IMR-90 (cell line): ENCODE measurements at regions not wholly inside any gene's neighbourhood (a gene's known extent, or its start where the extent isn't known, plus 50 kb on each side); places are given as distances from the start of the nearest gene placed in this dataset.

Experiments
- ATAC-seq: fragments of 200-7000 bp; cut with Tn5 transposase; 2 replicates; pipeline ENCODE4 v1.9.1; 2020; ENCODE audit warnings: low read depth, mild to moderate bottlenecking, moderate library complexity
- BruUV-seq: library from RNA; stranded (reverse); fragments of 400-500 nt; replicated peaks from 2 replicates; lab custom pipeline; 2021; lab: Mats Ljungman, UMichigan
- CTCF ChIA-PET: fragments of 300-600 bp; formaldehyde crosslinking; extraction: SDS; loops from one replicate; lab custom pipeline; 2021; ENCODE audit warnings: antibody characterized with exemption; lab: Yijun Ruan, JAX
- POLR2A ChIA-PET: fragments of 300-600 bp; sonication (Branson Sonifier 250); formaldehyde crosslinking; loops from one replicate; lab custom pipeline; 2022; ENCODE audit warnings: antibody characterized with exemption; ENCODE audit not compliant: unreplicated experiment; lab: Charles Lee
- DNase-seq: peaks from one replicate; pipeline ENCODE4 v3.0.0; 2013
- H2AFZ ChIP-seq: replicated peaks from 2 replicates; pipeline ENCODE3; 2013; ENCODE audit warnings: low read length, mild to moderate bottlenecking; ENCODE audit not compliant: poor library complexity
- H2AK5ac ChIP-seq: 2 replicates; pipeline ENCODE4 v1.6.1; 2013; ENCODE audit warnings: low read depth, low read length, inconsistent platforms
- H2AK9ac ChIP-seq: replicated peaks from 2 replicates; pipeline ENCODE3; 2013; ENCODE audit warnings: mild to moderate bottlenecking, low read depth, low read length, moderate library complexity; ENCODE audit not compliant: poor library complexity
- H2BK120ac ChIP-seq: 2 replicates; pipeline ENCODE4 v1.6.1; 2013; ENCODE audit warnings: low read depth, low read length, inconsistent platforms
- H2BK15ac ChIP-seq: 3 replicates; pipeline ENCODE4 v1.6.1; 2013; ENCODE audit warnings: low read depth, low read length, inconsistent platforms
- H2BK20ac ChIP-seq: 2 replicates; pipeline ENCODE4 v1.6.1; 2013; ENCODE audit warnings: low read depth, mild to moderate bottlenecking, inconsistent platforms, low read length, moderate library complexity
- H2BK5ac ChIP-seq: 2 replicates; pipeline ENCODE4 v1.6.1; 2013; ENCODE audit warnings: mild to moderate bottlenecking, low read depth, low read length, inconsistent platforms; ENCODE audit not compliant: poor library complexity, severe bottlenecking
- H3K14ac ChIP-seq: replicated peaks from 2 replicates; pipeline ENCODE4 v1.6.1; 2013; ENCODE audit warnings: low read depth, low read length, inconsistent platforms
- H3K18ac ChIP-seq: 2 replicates; pipeline ENCODE4 v1.6.1; 2013; ENCODE audit warnings: low read depth, low read length, control low read depth
- H3K23ac ChIP-seq: 2 replicates; pipeline ENCODE4 v1.6.1; 2013; ENCODE audit warnings: low read depth, low read length, inconsistent platforms
- H3K27ac ChIP-seq: 2 replicates; pipeline ENCODE4 v1.5.1; 2013; ENCODE audit warnings: mild to moderate bottlenecking, control low read depth, low read length; ENCODE audit not compliant: insufficient read depth
- H3K27me3 ChIP-seq: 2 replicates; pipeline ENCODE4 v1.6.1; 2013; ENCODE audit warnings: low read length; ENCODE audit not compliant: control insufficient read depth, insufficient read depth
- H3K36me3 ChIP-seq: 2 replicates; pipeline ENCODE4 v1.6.1; 2013; ENCODE audit warnings: low read length, mixed read lengths; ENCODE audit not compliant: control insufficient read depth, insufficient read depth
- H3K4ac ChIP-seq: 2 replicates; pipeline ENCODE4 v1.6.1; 2013; ENCODE audit warnings: low read depth, low read length, inconsistent platforms
- H3K4me1 ChIP-seq: 2 replicates; pipeline ENCODE4 v1.6.1; 2013; ENCODE audit warnings: low read length, mixed read lengths; ENCODE audit not compliant: control insufficient read depth, insufficient read depth
- H3K4me2 ChIP-seq: 2 replicates; pipeline ENCODE4 v1.6.1; 2013; ENCODE audit warnings: low read depth, mild to moderate bottlenecking, control low read depth, low read length, moderate library complexity
- H3K4me3 ChIP-seq: 2 replicates; pipeline ENCODE4 v1.5.1; 2013; ENCODE audit warnings: low read depth, mild to moderate bottlenecking, control low read depth, low read length, moderate library complexity; ENCODE audit not compliant: insufficient read depth
- H3K56ac ChIP-seq: 2 replicates; pipeline ENCODE4 v1.6.1; 2013; ENCODE audit warnings: low read length, inconsistent platforms; ENCODE audit not compliant: insufficient read depth; ENCODE audit errors: extremely low read depth
- H3K79me1 ChIP-seq, 2 experiments: 2 replicates each; pipeline ENCODE4 v1.6.1; 2013; ENCODE audit warnings: low read length in 2 of 2, inconsistent platforms in 1 of 2, low read depth in 1 of 2
- H3K9ac ChIP-seq: 2 replicates; pipeline ENCODE4 v1.6.1; 2013; ENCODE audit warnings: low read depth, low read length, control low read depth
- H3K9me1 ChIP-seq: 2 replicates; pipeline ENCODE4 v1.6.1; 2013; ENCODE audit warnings: low read length, inconsistent platforms; ENCODE audit not compliant: insufficient read depth
- H3K9me3 ChIP-seq: 2 replicates; pipeline ENCODE4 v1.6.1; 2013; ENCODE audit warnings: low read length; ENCODE audit not compliant: control insufficient read depth, insufficient read depth
- H4K20me1 ChIP-seq: 2 replicates; pipeline ENCODE4 v1.6.1; 2013; ENCODE audit warnings: low read length, inconsistent platforms; ENCODE audit not compliant: insufficient read depth
- H4K5ac ChIP-seq: 2 replicates; pipeline ENCODE4 v1.6.1; 2013; ENCODE audit warnings: mild to moderate bottlenecking, low read depth, low read length, control low read depth
- H4K8ac ChIP-seq, 2 experiments: 2 replicates each; pipeline ENCODE4 v1.6.1; 2013; ENCODE audit warnings: low read depth in 2 of 2, low read length in 2 of 2, control low read depth in 1 of 2, inconsistent platforms in 1 of 2
- H4K91ac ChIP-seq: 2 replicates; pipeline ENCODE4 v1.6.1; 2013; ENCODE audit warnings: low read depth, low read length, inconsistent platforms; ENCODE audit not compliant: insufficient read depth
- BHLHE40 ChIP-seq: fragments of 150-350 bp; IDR thresholded peaks from 2 replicates; pipeline ENCODE4 v1.6.1; 2016; ENCODE audit warnings: mild to moderate bottlenecking, low read depth, low read length
- CEBPB ChIP-seq: IDR thresholded peaks from 2 replicates; pipeline ENCODE4 v1.6.1; 2012; ENCODE audit warnings: low read depth, low read length, improper control_type of control experiment
- CHD1 ChIP-seq: IDR thresholded peaks from 2 replicates; pipeline ENCODE4 v1.6.1; 2012; ENCODE audit warnings: low read depth, low read length, improper control_type of control experiment
- CTCF ChIP-seq: conservative IDR thresholded peaks from 2 replicates; pipeline ENCODE4 v1.5.1; 2012; ENCODE audit warnings: mild to moderate bottlenecking, low read depth, low read length, improper control_type of control experiment
- FOS ChIP-seq: fragments of 150-350 bp; IDR thresholded peaks from 2 replicates; pipeline ENCODE4 v1.6.1; 2016; ENCODE audit warnings: low read depth, low read length
- MAFK ChIP-seq: IDR thresholded peaks from 2 replicates; pipeline ENCODE4 v1.6.1; 2012; ENCODE audit warnings: low read depth, low read length, improper control_type of control experiment
- MXI1 ChIP-seq: IDR thresholded peaks from 2 replicates; pipeline ENCODE4 v1.6.1; 2012; ENCODE audit warnings: low read depth, mild to moderate bottlenecking, low read length, moderate library complexity, borderline replicate concordance
- NFE2L2 ChIP-seq: fragments of 150-350 bp; IDR thresholded peaks from 2 replicates; pipeline ENCODE4 v1.6.1; 2016; ENCODE audit warnings: low read depth, mild to moderate bottlenecking, low read length
- POLR2A ChIP-seq: IDR thresholded peaks from 2 replicates; pipeline ENCODE4 v1.6.1; 2012; ENCODE audit warnings: mild to moderate bottlenecking, low read depth, low read length
- RAD21 ChIP-seq: IDR thresholded peaks from 2 replicates; pipeline ENCODE4 v1.6.1; 2012; ENCODE audit warnings: low read length, improper control_type of control experiment
- RCOR1 ChIP-seq: IDR thresholded peaks from 2 replicates; pipeline ENCODE4 v1.6.1; 2012; ENCODE audit warnings: mild to moderate bottlenecking, low read length, improper control_type of control experiment; ENCODE audit not compliant: insufficient replicate concordance
- SMC3 ChIP-seq: fragments of 150-350 bp; IDR thresholded peaks from 2 replicates; pipeline ENCODE4 v1.6.1; 2016; ENCODE audit warnings: low read depth, mild to moderate bottlenecking, antibody characterized with exemption, low read length, moderate library complexity
- WGBS, 2 experiments: methylation state at CpG; one replicate each; pipeline versions ENCODE4 v1.1.5 to v1.1.7; 2013; ENCODE audit warnings: missing lambda C conversion rate in 2 of 2; ENCODE audit not compliant: insufficient read length in 1 of 2; ENCODE audit errors: extremely low coverage in 2 of 2; 5-methylcytosine and 5-hydroxymethylcytosine counted together
- dilution Hi-C: fragments of 300-500 bp; cut with HindIII; formaldehyde crosslinking; loops from one replicate; pipeline ENCODE4 v1.14.3; 2018; ENCODE audit warnings: low sequenced_read_pairs; ENCODE audit not compliant: unreplicated experiment
- in situ Hi-C: fragments of 300-500 bp; cut with MboI; formaldehyde crosslinking; loops from 3 replicates; pipeline ENCODE4 v1.14.3; 2019; ENCODE audit warnings: low sequenced_read_pairs, inconsistent platforms, mixed read lengths
- intact Hi-C: fragments of 100-400 bp; cut with micrococcal nuclease; formaldehyde crosslinking; loops from 2 replicates; pipeline ENCODE4 v1.10.0; 2022
- TF ChIP-seq, protein P1 (sequence below): fragments of 150-350 bp; IDR thresholded peaks from 2 replicates; pipeline ENCODE4 v1.6.1; 2016; ENCODE audit warnings: low read depth, mild to moderate bottlenecking, low read length, moderate library complexity, borderline replicate concordance
- TF ChIP-seq, protein P2 (sequence below): fragments of 150-350 bp; IDR thresholded peaks from 2 replicates; pipeline ENCODE4 v1.6.1; 2017; ENCODE audit warnings: mild to moderate bottlenecking, antibody characterized with exemption, low read length, low read depth

- H2AFZ ChIP-seq = no peak overlapping the region
- no peak overlapping the region for H4K5ac ChIP-seq
- in situ Hi-C loops (no loop called here), intact Hi-C loops (no loop called here), dilution Hi-C loops (no loop called here)
- no peak overlapping the region for H2BK20ac ChIP-seq
- TF ChIP-seq MXI1 = no peak
- no peak for TF ChIP-seq POLR2A
- TF ChIP-seq, protein P1, sequence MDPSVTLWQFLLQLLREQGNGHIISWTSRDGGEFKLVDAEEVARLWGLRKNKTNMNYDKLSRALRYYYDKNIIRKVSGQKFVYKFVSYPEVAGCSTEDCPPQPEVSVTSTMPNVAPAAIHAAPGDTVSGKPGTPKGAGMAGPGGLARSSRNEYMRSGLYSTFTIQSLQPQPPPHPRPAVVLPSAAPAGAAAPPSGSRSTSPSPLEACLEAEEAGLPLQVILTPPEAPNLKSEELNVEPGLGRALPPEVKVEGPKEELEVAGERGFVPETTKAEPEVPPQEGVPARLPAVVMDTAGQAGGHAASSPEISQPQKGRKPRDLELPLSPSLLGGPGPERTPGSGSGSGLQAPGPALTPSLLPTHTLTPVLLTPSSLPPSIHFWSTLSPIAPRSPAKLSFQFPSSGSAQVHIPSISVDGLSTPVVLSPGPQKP = no peak
- no peak for TF ChIP-seq BHLHE40
- TF ChIP-seq CHD1 = no peak
- no peak for TF ChIP-seq CEBPB
- TF ChIP-seq SMC3 = no peak
- no peak for TF ChIP-seq MAFK
- TF ChIP-seq, protein P2, sequence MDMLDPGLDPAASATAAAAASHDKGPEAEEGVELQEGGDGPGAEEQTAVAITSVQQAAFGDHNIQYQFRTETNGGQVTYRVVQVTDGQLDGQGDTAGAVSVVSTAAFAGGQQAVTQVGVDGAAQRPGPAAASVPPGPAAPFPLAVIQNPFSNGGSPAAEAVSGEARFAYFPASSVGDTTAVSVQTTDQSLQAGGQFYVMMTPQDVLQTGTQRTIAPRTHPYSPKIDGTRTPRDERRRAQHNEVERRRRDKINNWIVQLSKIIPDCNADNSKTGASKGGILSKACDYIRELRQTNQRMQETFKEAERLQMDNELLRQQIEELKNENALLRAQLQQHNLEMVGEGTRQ = no peak
- no peak for TF ChIP-seq RAD21
- no peak for TF ChIP-seq CTCF
- TF ChIP-seq FOS = no peak
- no peak for TF ChIP-seq RCOR1
- no peak for TF ChIP-seq NFE2L2
- H3K4me3 ChIP-seq = no peak overlapping the region
- H2BK120ac ChIP-seq = no peak overlapping the region
- H2BK5ac ChIP-seq = no peak overlapping the region
- H3K9me3 ChIP-seq = peaks cover 26% of the 10 kb centered on the region
- H2BK15ac ChIP-seq = no peak overlapping the region
- no peaks in the 10 kb centered on the region for H3K36me3 ChIP-seq
- no peaks in the 10 kb centered on the region for H4K20me1 ChIP-seq
- POLR2A ChIA-PET = no interaction called here
- no peaks in the 10 kb centered on the region for H3K79me1 ChIP-seq
- no peak overlapping the region for H3K4ac ChIP-seq
- no peak overlapping the region for H3K14ac ChIP-seq
- H3K9me1 ChIP-seq = no peaks in the 10 kb centered on the region
- H2AK9ac ChIP-seq = no peak overlapping the region
- no peak for ATAC-seq
- no peak overlapping the region for H3K4me2 ChIP-seq
- no CpG with 5 or more reads among the region's 8 CpGs for WGBS, 2 experiments
- no peak overlapping the region for H3K56ac ChIP-seq
- H3K27ac ChIP-seq = no peak overlapping the region
- CTCF ChIA-PET = no interaction called here
- BruUV-seq = no TSS peak
- no peak for DNase-seq
- H4K91ac ChIP-seq = no peak overlapping the region
- no peaks in the 10 kb centered on the region for H3K4me1 ChIP-seq
- H3K18ac ChIP-seq = no peak overlapping the region
- H3K9ac ChIP-seq = no peak overlapping the region
- no peak overlapping the region for H2AK5ac ChIP-seq
- no peaks in the 10 kb centered on the region for H3K27me3 ChIP-seq
- no peak overlapping the region for H3K23ac ChIP-seq
- no peak overlapping the region for H4K8ac ChIP-seq
Measured at GRCh38 chr15:98160236-98160635, 199.7 kb downstream of the ARRDC4 start.
